UCSD-AML1 (cell line): ENCODE measurements at regions not wholly inside any gene's neighbourhood (a gene's known extent, or its start where the extent isn't known, plus 50 kb on each side); places are given as distances from the start of the nearest gene placed in this dataset.

ENCODE experiments used
- DNase-seq: peaks from one replicate; lab custom pipeline; 2025; ENCODE audit not compliant: unreplicated experiment; lab: John Stamatoyannopoulos, UW

GRCh38 chr11:95450547-95451123, 219.6 kb upstream of the SESN3 start:
- DNase-seq, result no peak

- DNase-seq, result no peak
These were observed 214.8 kb upstream of the SESN3 start for GRCh38 chr11:95445746-95446333.

GRCh38 chr11:95444309-95445241, 213.6 kb upstream of the SESN3 start:
- DNase-seq, result no peak

- DNase-seq, result no peak
These were observed 212.4 kb upstream of the SESN3 start for GRCh38 chr11:95443386-95443785.

GRCh38 chr11:95442531-95443050, 211.6 kb upstream of the SESN3 start:
- no peak for DNase-seq

GRCh38 chr11:95435628-95436353, 204.8 kb upstream of the SESN3 start:
- no peak for DNase-seq

- DNase-seq, result no peak
These were observed 204.2 kb upstream of the SESN3 start for GRCh38 chr11:95435192-95435591.

GRCh38 chr11:95434489-95435057, 203.6 kb upstream of the SESN3 start:
- DNase-seq, result no peak

GRCh38 chr11:95434009-95434408, 203.0 kb upstream of the SESN3 start:
- DNase-seq, result no peak

GRCh38 chr11:95432714-95433503, 201.9 kb upstream of the SESN3 start:
- DNase-seq, result no peak

- no peak for DNase-seq
These were observed 198.4 kb upstream of the SESN3 start for GRCh38 chr11:95429376-95429907.

GRCh38 chr11:95426823-95427462, 195.9 kb upstream of the SESN3 start:
- no peak for DNase-seq

- no peak for DNase-seq
These were observed 188.9 kb upstream of the SESN3 start for GRCh38 chr11:95419915-95420314.

GRCh38 chr11:95418916-95419315, 187.9 kb upstream of the SESN3 start:
- no peak for DNase-seq

- no peak for DNase-seq
These were observed 186.8 kb upstream of the SESN3 start for GRCh38 chr11:95417832-95418231.

GRCh38 chr11:95415837-95416304, 184.9 kb upstream of the SESN3 start:
- no peak for DNase-seq

- no peak for DNase-seq
These were observed 183.2 kb upstream of the SESN3 start for GRCh38 chr11:95414217-95414616.

GRCh38 chr11:95413761-95414160, 182.8 kb upstream of the SESN3 start:
- DNase-seq, result no peak

- DNase-seq, result no peak
These were observed 182.0 kb upstream of the SESN3 start for GRCh38 chr11:95413021-95413420.
